Peyer's patch (tissue), 4 donors: ENCODE measurements at regions not wholly inside any gene's neighbourhood (a gene's known extent, or its start where the extent isn't known, plus 50 kb on each side); places are given as distances from the start of the nearest gene placed in this dataset.

ENCODE experiments used
- POLR2A ChIP-seq, 2 donors: fragments of 450-650 bp; IDR thresholded peaks; one replicate each; pipeline ENCODE4 v1.5.1; 2017; ENCODE audit warnings: antibody characterized with exemption in 2 of 2, mild to moderate bottlenecking in 2 of 2, moderate library complexity in 2 of 2
- TF ChIP-seq, protein P1 (sequence below), 6 experiments: fragments of 450-650 bp in 4 of 6; fragments of 200-600 bp in 2 of 6; sonication (generic) in 1 of 6; IDR thresholded peaks; one replicate each; pipeline ENCODE4 v1.5.1; 2017 to 2019; ENCODE audit warnings: antibody characterized with exemption in 6 of 6, mild to moderate bottlenecking in 3 of 6, moderate library complexity in 1 of 6

DNA sequence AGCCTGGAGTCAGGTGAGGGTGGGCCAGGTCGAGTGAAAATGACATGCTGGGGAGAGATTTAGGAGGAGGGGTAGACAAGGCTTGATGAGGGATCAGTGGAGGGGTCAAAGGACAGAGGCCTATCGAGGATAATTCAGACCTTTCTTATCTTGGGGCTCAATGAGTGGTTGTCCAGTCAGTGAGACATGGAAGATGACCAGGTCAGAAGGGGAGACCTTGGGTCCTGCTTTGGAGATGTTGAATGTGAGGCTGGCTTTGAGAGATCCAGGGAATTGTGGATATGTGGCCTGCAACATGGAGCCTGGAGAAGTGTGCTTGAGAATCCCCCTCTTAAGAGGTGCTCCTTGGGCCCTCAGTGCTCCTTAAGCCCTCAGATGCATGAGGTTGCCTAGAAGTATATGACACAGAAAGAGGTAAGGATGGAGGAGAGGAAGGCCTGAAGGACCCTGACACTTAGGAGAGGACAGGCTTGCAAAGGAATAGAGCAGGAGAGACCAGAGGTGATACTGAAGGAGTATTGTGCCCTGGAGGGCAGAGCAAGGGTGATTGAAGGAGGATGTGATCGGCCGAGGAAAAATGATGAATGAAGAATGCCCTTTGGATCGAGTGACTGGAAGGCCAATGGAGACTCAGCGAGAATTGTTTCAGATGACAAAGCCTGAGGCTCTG, 129.8 kb upstream of the GPR26 start:
- TF ChIP-seq, protein P1, sequence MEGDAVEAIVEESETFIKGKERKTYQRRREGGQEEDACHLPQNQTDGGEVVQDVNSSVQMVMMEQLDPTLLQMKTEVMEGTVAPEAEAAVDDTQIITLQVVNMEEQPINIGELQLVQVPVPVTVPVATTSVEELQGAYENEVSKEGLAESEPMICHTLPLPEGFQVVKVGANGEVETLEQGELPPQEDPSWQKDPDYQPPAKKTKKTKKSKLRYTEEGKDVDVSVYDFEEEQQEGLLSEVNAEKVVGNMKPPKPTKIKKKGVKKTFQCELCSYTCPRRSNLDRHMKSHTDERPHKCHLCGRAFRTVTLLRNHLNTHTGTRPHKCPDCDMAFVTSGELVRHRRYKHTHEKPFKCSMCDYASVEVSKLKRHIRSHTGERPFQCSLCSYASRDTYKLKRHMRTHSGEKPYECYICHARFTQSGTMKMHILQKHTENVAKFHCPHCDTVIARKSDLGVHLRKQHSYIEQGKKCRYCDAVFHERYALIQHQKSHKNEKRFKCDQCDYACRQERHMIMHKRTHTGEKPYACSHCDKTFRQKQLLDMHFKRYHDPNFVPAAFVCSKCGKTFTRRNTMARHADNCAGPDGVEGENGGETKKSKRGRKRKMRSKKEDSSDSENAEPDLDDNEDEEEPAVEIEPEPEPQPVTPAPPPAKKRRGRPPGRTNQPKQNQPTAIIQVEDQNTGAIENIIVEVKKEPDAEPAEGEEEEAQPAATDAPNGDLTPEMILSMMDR (IDR thresholded peaks at IDR 0.05): no peak
- no peak for TF ChIP-seq POLR2A (IDR thresholded peaks at IDR 0.05)
